H9 (cell line): ENCODE measurements at regions not wholly inside any gene's neighbourhood (a gene's known extent, or its start where the extent isn't known, plus 50 kb on each side); places are given as distances from the start of the nearest gene placed in this dataset.

Source experiments
- DNase-seq: peaks from one replicate; pipeline ENCODE4 v3.0.0-alpha.2; 2017
- H2AFZ ChIP-seq: one replicate; pipeline ENCODE4 v1.6.1; 2013; ENCODE audit warnings: mild to moderate bottlenecking, low read length, control low read depth, moderate library complexity
- H2AK5ac ChIP-seq: 2 replicates; pipeline ENCODE4 v1.6.1; 2013; ENCODE audit warnings: low read length, control low read depth, mixed read lengths; ENCODE audit not compliant: insufficient read length
- H2BK120ac ChIP-seq: one replicate; pipeline ENCODE4 v1.6.1; 2013; ENCODE audit warnings: low read depth, mild to moderate bottlenecking, low read length, control low read depth, inconsistent platforms; ENCODE audit not compliant: poor library complexity, severe bottlenecking
- H2BK12ac ChIP-seq: 2 replicates; pipeline ENCODE4 v1.6.1; 2013; ENCODE audit warnings: low read length, control low read depth, mixed read lengths, low read depth; ENCODE audit not compliant: insufficient read length
- H2BK15ac ChIP-seq: 2 replicates; pipeline ENCODE4 v1.6.1; 2013; ENCODE audit warnings: low read depth, low read length, control low read depth
- H2BK20ac ChIP-seq: one replicate; pipeline ENCODE4 v1.6.1; 2013; ENCODE audit warnings: low read depth, mild to moderate bottlenecking, low read length, control low read depth, inconsistent platforms; ENCODE audit not compliant: poor library complexity, severe bottlenecking
- H2BK5ac ChIP-seq: 2 replicates; pipeline ENCODE4 v1.6.1; 2013; ENCODE audit warnings: low read length, control low read depth, mixed read lengths; ENCODE audit not compliant: insufficient read length
- H3K14ac ChIP-seq: 2 replicates; pipeline ENCODE4 v1.6.1; 2013; ENCODE audit warnings: low read length, control low read depth; ENCODE audit not compliant: insufficient read depth
- H3K18ac ChIP-seq: 2 replicates; pipeline ENCODE4 v1.6.1; 2013; ENCODE audit warnings: low read depth, mild to moderate bottlenecking, mixed read lengths, low read length, control low read depth; ENCODE audit not compliant: insufficient read length
- H3K23ac ChIP-seq: 2 replicates; pipeline ENCODE4 v1.6.1; 2013; ENCODE audit warnings: low read length, control low read depth, mixed read lengths, low read depth; ENCODE audit not compliant: insufficient read length
- H3K23me2 ChIP-seq: 2 replicates; pipeline ENCODE4 v1.6.1; 2013; ENCODE audit warnings: low read depth, mild to moderate bottlenecking, mixed read lengths, low read length, control low read depth; ENCODE audit not compliant: insufficient read length, poor library complexity, severe bottlenecking
- H3K27ac ChIP-seq: 2 replicates; pipeline ENCODE4 v1.5.1; 2013; ENCODE audit warnings: low read length, control low read depth, mixed read lengths, low read depth; ENCODE audit not compliant: insufficient read length
- H3K27me3 ChIP-seq: 2 replicates; pipeline ENCODE4 v1.6.1; 2013; ENCODE audit warnings: low read length, control low read depth, inconsistent platforms; ENCODE audit not compliant: insufficient read depth
- H3K4ac ChIP-seq: 2 replicates; pipeline ENCODE4 v1.6.1; 2013; ENCODE audit warnings: low read depth, mild to moderate bottlenecking, control low read depth, inconsistent platforms, low read length, moderate library complexity
- H3K4me1 ChIP-seq: 2 replicates; pipeline ENCODE4 v1.6.1; 2013; ENCODE audit warnings: low read length, control low read depth, inconsistent platforms; ENCODE audit not compliant: insufficient read depth
- H3K4me2 ChIP-seq: 2 replicates; pipeline ENCODE4 v1.6.1; 2013; ENCODE audit warnings: low read length, control low read depth, mixed read lengths; ENCODE audit not compliant: insufficient read length, insufficient read depth
- H3K56ac ChIP-seq: 2 replicates; pipeline ENCODE4 v1.6.1; 2013; ENCODE audit warnings: low read depth, mild to moderate bottlenecking, mixed read lengths, low read length, control low read depth; ENCODE audit not compliant: insufficient read length
- H3K79me1 ChIP-seq: 2 replicates; pipeline ENCODE4 v1.6.1; 2013; ENCODE audit warnings: low read depth, mild to moderate bottlenecking, moderate library complexity, low read length, control low read depth, inconsistent platforms; ENCODE audit not compliant: insufficient read depth, poor library complexity, severe bottlenecking
- H3K79me2 ChIP-seq: 2 replicates; pipeline ENCODE4 v1.6.1; 2013; ENCODE audit warnings: low read length, control low read depth, inconsistent platforms; ENCODE audit not compliant: insufficient read depth
- H3K9ac ChIP-seq: 2 replicates; pipeline ENCODE4 v1.6.1; 2013; ENCODE audit warnings: low read length, control low read depth, mixed read lengths; ENCODE audit not compliant: insufficient read length; ENCODE audit errors: extremely low read depth
- H3K9me3 ChIP-seq: one replicate; pipeline ENCODE4 v1.6.1; 2013; ENCODE audit warnings: low read depth, low read length, inconsistent platforms; ENCODE audit not compliant: control insufficient read depth
- H3T11ph ChIP-seq: one replicate; pipeline ENCODE4 v1.6.1; 2013; ENCODE audit warnings: mild to moderate bottlenecking, low read length, control low read depth, inconsistent platforms
- H4K20me1 ChIP-seq: one replicate; pipeline ENCODE4 v1.6.1; 2013; ENCODE audit not compliant: control insufficient read depth, insufficient read length, insufficient read depth
- H4K5ac ChIP-seq: 2 replicates; pipeline ENCODE4 v1.6.1; 2013; ENCODE audit warnings: low read depth, mild to moderate bottlenecking, mixed read lengths, low read length, control low read depth; ENCODE audit not compliant: insufficient read length
- H4K8ac ChIP-seq: replicated peaks from 2 replicates; pipeline ENCODE4 v1.6.1; 2013; ENCODE audit warnings: low read length, control low read depth, mixed read lengths, low read depth; ENCODE audit not compliant: insufficient read length
- H4K91ac ChIP-seq: 2 replicates; pipeline ENCODE4 v1.6.1; 2013; ENCODE audit warnings: low read depth, mild to moderate bottlenecking, moderate library complexity, mixed read lengths, low read length, control low read depth; ENCODE audit not compliant: insufficient read length
- H3K27ac Mint-ChIP-seq, 3 experiments: 2 replicates in 2 of 3; 3 replicates in 1 of 3; pipeline ENCODE4 v1.8.0; 2020 to 2021; ENCODE audit warnings: mixed read lengths in 3 of 3, mild to moderate bottlenecking in 1 of 3, moderate library complexity in 1 of 3
- H3K27me3 Mint-ChIP-seq: 2 replicates; pipeline ENCODE4 v1.8.0; 2021; ENCODE audit warnings: low read depth, mild to moderate bottlenecking, moderate library complexity, mixed read lengths
- H3K36me3 Mint-ChIP-seq, 3 experiments: 2 replicates in 2 of 3; 3 replicates in 1 of 3; pipeline ENCODE4 v1.8.0; 2020 to 2021; ENCODE audit warnings: low read depth in 3 of 3, mixed read lengths in 3 of 3; ENCODE audit not compliant: insufficient read depth in 1 of 3
- H3K4me1 Mint-ChIP-seq, 2 experiments: 2 replicates each; pipeline ENCODE4 v1.8.0; 2020; ENCODE audit warnings: mixed read lengths in 2 of 2
- H3K4me3 Mint-ChIP-seq, 2 experiments: 2 replicates in 1 of 2; 3 replicates in 1 of 2; pipeline ENCODE4 v1.8.0; 2020 to 2021; ENCODE audit warnings: mild to moderate bottlenecking in 2 of 2, mixed read lengths in 2 of 2, moderate library complexity in 1 of 2
- H3K9me3 Mint-ChIP-seq, 2 experiments: 2 replicates in 1 of 2; 3 replicates in 1 of 2; pipeline ENCODE4 v1.8.0; 2020; ENCODE audit warnings: mild to moderate bottlenecking in 2 of 2, mixed read lengths in 2 of 2, moderate library complexity in 1 of 2
- CTCF ChIP-seq: fragments of 200-600 bp; sonication (generic); conservative IDR thresholded peaks from 3 replicates; pipeline ENCODE4 v1.8.0; 2021; ENCODE audit warnings: antibody characterized with exemption, mild to moderate bottlenecking

GRCh38 chr5:98402130-98402529 is 371.3 kb upstream of the RGMB start:
- H3K23me2 ChIP-seq: no peaks in the 10 kb centered on the region
- no peak overlapping the region for H3K27ac Mint-ChIP-seq
- no peak overlapping the region for H3K14ac ChIP-seq
- H2BK15ac ChIP-seq: no peak overlapping the region
- no peak overlapping the region for H4K5ac ChIP-seq
- no peaks in the 10 kb centered on the region for H3K27me3 ChIP-seq
- no peak overlapping the region for H2BK120ac ChIP-seq
- H3T11ph ChIP-seq: no peak overlapping the region
- no peak overlapping the region for H4K91ac ChIP-seq
- no peak for TF ChIP-seq CTCF
- H3K79me1 ChIP-seq: no peaks in the 10 kb centered on the region
- no peak overlapping the region for H3K56ac ChIP-seq
- H4K20me1 ChIP-seq: no peaks in the 10 kb centered on the region
- H3K23ac ChIP-seq: no peak overlapping the region
- H2AFZ ChIP-seq: no peak overlapping the region
- H3K4me1 ChIP-seq: no peaks in the 10 kb centered on the region
- H3K18ac ChIP-seq: no peak overlapping the region
- no peak overlapping the region for H3K4me3 Mint-ChIP-seq
- H3K4me2 ChIP-seq: no peak overlapping the region
- H3K27ac ChIP-seq: no peak overlapping the region
- H4K8ac ChIP-seq: no peak overlapping the region
- H3K79me2 ChIP-seq: no peaks in the 10 kb centered on the region
- no peaks in the 10 kb centered on the region for H3K36me3 Mint-ChIP-seq
- no peak overlapping the region for H2BK20ac ChIP-seq
- no peaks in the 10 kb centered on the region; the same call in 1 of the 2 replicates for H3K27me3 Mint-ChIP-seq
- no peaks in the 10 kb centered on the region; a peak in 1 of 5 replicates for H3K9me3 Mint-ChIP-seq
- no peak overlapping the region for H2AK5ac ChIP-seq
- DNase-seq: no peak
- no peak overlapping the region for H3K4ac ChIP-seq
- H3K4me1 Mint-ChIP-seq: no peaks in the 10 kb centered on the region
- H3K9ac ChIP-seq: no peak overlapping the region
- H2BK12ac ChIP-seq: no peak overlapping the region
- H3K9me3 ChIP-seq: no peaks in the 10 kb centered on the region
- H2BK5ac ChIP-seq: no peak overlapping the region
